Neural progenitor cell (in vitro differentiated cells): ENCODE measurements at regions not wholly inside any gene's neighbourhood (a gene's known extent, or its start where the extent isn't known, plus 50 kb on each side); places are given as distances from the start of the nearest gene placed in this dataset.
A peak's percentile ranks its signal among the peaks of the same experiment; 100 is the strongest.

ENCODE experiments used
- DNase-seq: peaks from one replicate; pipeline ENCODE4 v3.0.0-alpha.2; 2016; ENCODE audit warnings: low spot score
- H2AFZ ChIP-seq: fragments of 200-600 bp; sonication (generic); replicated peaks from 2 replicates; pipeline ENCODE4 v1.6.1; 2016; ENCODE audit warnings: antibody characterized with exemption
- H3F3A ChIP-seq: fragments of 200-600 bp; sonication (generic); 2 replicates; pipeline ENCODE4 v1.6.1; 2016; ENCODE audit warnings: antibody characterized with exemption, low read depth
- H3K27ac ChIP-seq: fragments of 200-600 bp; sonication (generic); 2 replicates; pipeline ENCODE4 v1.5.1; 2016; ENCODE audit warnings: mild to moderate bottlenecking
- H3K27me3 ChIP-seq: fragments of 200-600 bp; sonication (generic); 2 replicates; pipeline ENCODE4 v1.6.1; 2016; ENCODE audit warnings: mild to moderate bottlenecking, moderate library complexity
- H3K36me3 ChIP-seq: fragments of 200-600 bp; sonication (generic); 2 replicates; pipeline ENCODE4 v1.5.1; 2016
- H3K4me1 ChIP-seq: fragments of 200-600 bp; sonication (generic); 2 replicates; pipeline ENCODE4 v1.6.1; 2016; ENCODE audit warnings: mixed run types
- H3K4me2 ChIP-seq: fragments of 200-600 bp; sonication (generic); 2 replicates; pipeline ENCODE4 v1.6.1; 2016
- H3K4me3 ChIP-seq: fragments of 200-600 bp; sonication (generic); 2 replicates; pipeline ENCODE4 v1.5.1; 2016
- H3K79me2 ChIP-seq: fragments of 200-600 bp; sonication (generic); 2 replicates; pipeline ENCODE4 v1.6.1; 2016; ENCODE audit warnings: low read depth
- H3K9ac ChIP-seq: fragments of 200-600 bp; sonication (generic); 2 replicates; pipeline ENCODE4 v1.6.1; 2016
- H3K9me3 ChIP-seq: fragments of 200-600 bp; sonication (generic); 2 replicates; pipeline ENCODE4 v1.5.1; 2016; ENCODE audit warnings: low read depth
- H4K20me1 ChIP-seq: fragments of 200-600 bp; sonication (generic); 2 replicates; pipeline ENCODE4 v1.6.1; 2016; ENCODE audit warnings: low read depth
- H3K27ac Mint-ChIP-seq: 3 replicates; pipeline ENCODE4 v1.8.0; 2021; ENCODE audit warnings: mixed read lengths
- H3K27me3 Mint-ChIP-seq: 2 replicates; pipeline ENCODE4 v1.8.0; 2022; ENCODE audit warnings: low read depth, mild to moderate bottlenecking, inconsistent platforms, moderate library complexity, mixed read lengths; ENCODE audit not compliant: insufficient read depth
- H3K36me3 Mint-ChIP-seq: 3 replicates; pipeline ENCODE4 v1.8.0; 2021; ENCODE audit warnings: mixed read lengths
- H3K4me1 Mint-ChIP-seq: 3 replicates; pipeline ENCODE4 v1.8.0; 2021; ENCODE audit warnings: mixed read lengths
- H3K4me3 Mint-ChIP-seq: 3 replicates; pipeline ENCODE4 v1.8.0; 2021; ENCODE audit warnings: mild to moderate bottlenecking, moderate library complexity, mixed read lengths
- H3K9me3 Mint-ChIP-seq: 3 replicates; pipeline ENCODE4 v1.8.0; 2020; ENCODE audit warnings: mixed read lengths
- EZH2 ChIP-seq: fragments of 200-600 bp; sonication (generic); IDR thresholded peaks from 2 replicates; pipeline ENCODE4 v1.6.1; 2017; ENCODE audit warnings: antibody characterized with exemption, mild to moderate bottlenecking, moderate library complexity
- EZH2phosphoT487 ChIP-seq: fragments of 200-600 bp; sonication (generic); IDR thresholded peaks from 2 replicates; pipeline ENCODE4 v1.6.1; 2017; ENCODE audit warnings: antibody characterized with exemption
- TF ChIP-seq, protein P1 (sequence below): fragments of 200-600 bp; sonication (generic); IDR thresholded peaks from 2 replicates; pipeline ENCODE4 v1.5.1; 2017; ENCODE audit warnings: antibody characterized with exemption, mild to moderate bottlenecking

DNA sequence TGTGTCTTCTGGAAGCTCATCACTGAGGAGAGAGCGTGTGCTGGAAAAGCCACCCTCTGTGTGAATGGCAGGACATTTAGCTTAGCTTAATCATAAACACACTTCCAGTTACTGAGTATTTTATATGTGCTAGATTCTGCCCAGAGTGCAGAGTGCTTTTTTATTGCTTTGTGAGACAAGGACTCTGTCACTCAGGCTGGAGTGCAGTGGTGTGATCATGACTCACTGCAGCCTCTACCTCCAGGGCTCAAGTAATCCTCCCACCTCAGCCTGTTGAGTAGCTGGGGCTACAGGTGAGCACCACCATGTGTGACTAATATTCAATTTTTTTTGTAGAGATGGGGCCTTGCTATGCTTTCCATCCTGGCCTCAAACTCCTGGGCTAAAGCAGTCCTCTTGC is 61.4 kb upstream of the IRX3 start:
- no peak overlapping the region for H3K4me3 Mint-ChIP-seq
- H3K27ac Mint-ChIP-seq: no peak overlapping the region
- no peak overlapping the region for H3K4me3 ChIP-seq
- peaks cover 29% of the 10 kb centered on the region for H3K9me3 Mint-ChIP-seq
- peaks cover 23% of the 10 kb centered on the region for H3K4me1 ChIP-seq
- H3K4me1 Mint-ChIP-seq: peaks cover 21% of the 10 kb centered on the region
- no peaks in the 10 kb centered on the region for H3K27me3 ChIP-seq
- no peak overlapping the region for H2AFZ ChIP-seq
- no peak overlapping the region for H3K9ac ChIP-seq
- no peaks in the 10 kb centered on the region for H3K36me3 ChIP-seq
- H3K79me2 ChIP-seq: no peaks in the 10 kb centered on the region
- H3K9me3 ChIP-seq: no peaks in the 10 kb centered on the region
- H3K36me3 Mint-ChIP-seq: no peaks in the 10 kb centered on the region
- no peak overlapping the region for H3K4me2 ChIP-seq
- no peak overlapping the region for H3K27ac ChIP-seq
- TF ChIP-seq EZH2 (no peak), EZH2phosphoT487 (no peak)
- TF ChIP-seq, protein P1, sequence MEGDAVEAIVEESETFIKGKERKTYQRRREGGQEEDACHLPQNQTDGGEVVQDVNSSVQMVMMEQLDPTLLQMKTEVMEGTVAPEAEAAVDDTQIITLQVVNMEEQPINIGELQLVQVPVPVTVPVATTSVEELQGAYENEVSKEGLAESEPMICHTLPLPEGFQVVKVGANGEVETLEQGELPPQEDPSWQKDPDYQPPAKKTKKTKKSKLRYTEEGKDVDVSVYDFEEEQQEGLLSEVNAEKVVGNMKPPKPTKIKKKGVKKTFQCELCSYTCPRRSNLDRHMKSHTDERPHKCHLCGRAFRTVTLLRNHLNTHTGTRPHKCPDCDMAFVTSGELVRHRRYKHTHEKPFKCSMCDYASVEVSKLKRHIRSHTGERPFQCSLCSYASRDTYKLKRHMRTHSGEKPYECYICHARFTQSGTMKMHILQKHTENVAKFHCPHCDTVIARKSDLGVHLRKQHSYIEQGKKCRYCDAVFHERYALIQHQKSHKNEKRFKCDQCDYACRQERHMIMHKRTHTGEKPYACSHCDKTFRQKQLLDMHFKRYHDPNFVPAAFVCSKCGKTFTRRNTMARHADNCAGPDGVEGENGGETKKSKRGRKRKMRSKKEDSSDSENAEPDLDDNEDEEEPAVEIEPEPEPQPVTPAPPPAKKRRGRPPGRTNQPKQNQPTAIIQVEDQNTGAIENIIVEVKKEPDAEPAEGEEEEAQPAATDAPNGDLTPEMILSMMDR: no peak
- H3K27me3 Mint-ChIP-seq: peaks cover 27% of the 10 kb centered on the region
- H4K20me1 ChIP-seq: no peaks in the 10 kb centered on the region
- H3F3A ChIP-seq: peaks cover 24% of the 10 kb centered on the region
- no peak for DNase-seq

DNA sequence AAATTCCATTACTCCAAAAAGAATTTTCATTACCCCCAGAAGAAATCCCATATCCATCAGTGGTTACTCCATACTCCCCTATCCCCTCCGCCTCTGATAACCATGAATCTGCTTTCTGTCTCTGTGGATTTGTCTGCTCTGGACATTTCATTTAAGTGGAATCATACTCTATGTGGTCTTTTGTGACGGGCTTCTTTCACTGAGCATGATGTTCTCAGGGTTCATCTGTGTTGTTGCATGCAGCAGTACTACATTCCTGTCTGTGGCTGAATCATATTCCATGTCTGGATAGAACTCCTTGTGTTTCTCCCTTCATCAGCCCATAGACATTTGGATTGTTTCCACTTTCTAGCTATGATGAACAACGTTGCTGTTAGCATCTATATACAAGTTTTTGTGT is 59.5 kb upstream of the IRX3 start:
- Mint-ChIP-seq H3K9me3 (peaks cover 24% of the 10 kb centered on the region), H3K4me1 (peaks cover 11% of the 10 kb centered on the region), H3K36me3 (no peaks in the 10 kb centered on the region), H3K27ac (no peak overlapping the region), H3K27me3 (peaks cover 22% of the 10 kb centered on the region), H3K4me3 (no peak overlapping the region)
- Histone ChIP-seq H3K9ac (no peak overlapping the region), H4K20me1 (no peaks in the 10 kb centered on the region), H3K27me3 (no peaks in the 10 kb centered on the region), H3K4me1 (peaks cover 11% of the 10 kb centered on the region), H2AFZ (no peak overlapping the region), H3K27ac (no peak overlapping the region), H3K9me3 (no peaks in the 10 kb centered on the region), H3K4me2 (no peak overlapping the region), H3K4me3 (no peak overlapping the region), H3K36me3 (no peaks in the 10 kb centered on the region), H3F3A (peaks cover 11% of the 10 kb centered on the region), H3K79me2 (no peaks in the 10 kb centered on the region)
- TF ChIP-seq EZH2phosphoT487: no peak
- no peak for TF ChIP-seq EZH2
- TF ChIP-seq, protein P1: no peak
- no peak for DNase-seq

DNA sequence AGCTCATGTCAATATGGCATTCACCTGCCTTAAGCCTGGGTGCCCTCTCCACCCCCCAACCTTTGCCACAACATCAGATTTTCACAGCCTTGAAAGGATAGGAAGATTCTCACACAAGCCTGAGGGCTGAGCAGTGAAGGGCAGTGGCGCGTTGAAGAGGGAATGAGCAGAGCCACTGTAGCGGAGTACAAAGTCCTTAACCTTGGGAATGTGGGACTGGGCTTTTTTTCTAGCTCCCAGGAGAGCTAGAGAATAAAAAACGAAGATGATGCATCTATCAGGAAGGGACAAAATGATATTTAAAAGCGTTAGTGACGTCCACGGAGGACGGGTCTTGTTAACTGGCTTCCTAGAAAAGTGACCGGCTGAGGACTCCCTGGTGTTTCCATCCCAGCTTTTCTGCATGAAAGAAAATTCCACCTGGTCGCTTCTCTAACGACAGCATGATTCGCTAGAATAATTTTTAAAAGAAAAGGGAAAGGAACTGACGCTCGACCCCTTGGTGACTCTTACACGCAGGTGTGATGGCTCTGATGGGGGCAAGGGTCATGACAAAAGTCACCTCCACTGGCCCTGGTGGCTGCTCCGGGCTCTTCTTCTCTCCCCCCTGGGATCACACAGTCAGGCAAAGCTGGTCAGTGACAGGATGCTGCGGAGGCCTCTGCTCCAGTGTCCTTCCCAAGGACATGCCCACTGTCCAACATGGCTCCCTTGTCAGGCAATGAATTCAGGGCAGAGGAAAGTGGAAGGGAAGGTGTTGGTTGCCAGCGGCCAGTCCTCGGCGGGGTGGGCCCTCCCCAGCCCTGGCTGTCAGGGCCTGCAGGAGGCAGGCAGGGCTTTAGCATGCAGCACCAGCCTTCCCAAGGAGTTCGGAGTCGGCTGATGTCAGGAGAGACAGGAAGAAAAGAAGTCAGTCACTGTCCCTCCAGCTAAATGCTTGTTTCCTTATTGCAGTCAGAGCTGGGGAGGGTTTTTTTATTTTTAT is 58.4 kb upstream of the IRX3 start:
- Histone ChIP-seq H4K20me1 (no peaks in the 10 kb centered on the region), H3K4me2 (no peak overlapping the region), H3K27ac (no peak overlapping the region), H3K9me3 (no peaks in the 10 kb centered on the region), H2AFZ (no peak overlapping the region), H3K4me3 (no peak overlapping the region), H3K79me2 (no peaks in the 10 kb centered on the region), H3K4me1 (peaks cover 5% of the 10 kb centered on the region), H3F3A (no peaks in the 10 kb centered on the region), H3K36me3 (no peaks in the 10 kb centered on the region), H3K27me3 (no peaks in the 10 kb centered on the region), H3K9ac (no peak overlapping the region)
- H3K9me3 Mint-ChIP-seq: peaks cover 16% of the 10 kb centered on the region
- H3K27me3 Mint-ChIP-seq: peaks cover 22% of the 10 kb centered on the region
- DNase-seq: no peak
- peaks cover 9% of the 10 kb centered on the region for H3K4me1 Mint-ChIP-seq
- no peaks in the 10 kb centered on the region for H3K36me3 Mint-ChIP-seq
- TF ChIP-seq EZH2phosphoT487 (no peak), EZH2 (no peak)
- TF ChIP-seq, protein P1: no peak
- peak overlapping the region; percentile 63 for H3K27ac Mint-ChIP-seq
- H3K4me3 Mint-ChIP-seq: no peak overlapping the region
